ENCODE measurements at regions not wholly inside any gene's neighbourhood (a gene's known extent, or its start where the extent isn't known, plus 50 kb on each side); places are given as distances from the start of the nearest gene placed in this dataset.
A peak's percentile ranks its signal among the peaks of the same experiment; 100 is the strongest.
"Not testable (repeated sequence)": the region's sequence is repeated elsewhere in the genome, so short reads cannot be mapped to it uniquely, and the experiment has no call there.

DNA sequence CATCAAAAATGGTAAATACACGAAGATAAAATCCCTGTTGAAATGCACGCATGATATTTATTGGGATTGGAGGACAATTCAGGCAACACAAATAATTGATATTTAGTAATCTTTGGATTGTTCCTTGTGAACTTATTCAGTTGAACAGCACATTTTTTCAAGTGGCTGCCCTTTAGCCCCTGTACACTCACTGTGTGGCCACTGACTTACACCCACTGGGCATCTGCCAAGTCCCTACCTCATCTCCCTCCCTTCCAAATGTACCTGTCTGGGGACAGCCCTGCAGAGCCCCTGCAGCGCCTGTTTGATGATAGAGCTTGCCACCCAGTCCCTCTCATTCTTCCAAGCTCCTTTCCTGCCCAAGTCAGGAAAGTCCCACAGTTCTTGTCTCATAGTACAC lies 154.3 kb downstream of the GLUL start:
- no peak for DNase-seq (ENCODE audit: insufficient read length, low spot score)
- no peak for FAIRE-seq
- TF ChIP-seq SPI1 (IDR thresholded peaks at IDR 0.05; ENCODE audit: low read depth, low read length) (no peak), POLR2A (IDR thresholded peaks at IDR 0.05; ENCODE audit: low read depth, low read length) (no peak), POLR2AphosphoS5 (IDR thresholded peaks at IDR 0.05; ENCODE audit: low read depth, low read length) (no peak), TAF1 (IDR thresholded peaks at IDR 0.05; ENCODE audit: low read depth, low read length) (no peak), POU2F2 (IDR thresholded peaks at IDR 0.05; ENCODE audit: low read depth, low read length) (no peak), PAX5 (IDR thresholded peaks at IDR 0.05; ENCODE audit: insufficient read depth, low read length, severe bottlenecking) (no peak)

DNA sequence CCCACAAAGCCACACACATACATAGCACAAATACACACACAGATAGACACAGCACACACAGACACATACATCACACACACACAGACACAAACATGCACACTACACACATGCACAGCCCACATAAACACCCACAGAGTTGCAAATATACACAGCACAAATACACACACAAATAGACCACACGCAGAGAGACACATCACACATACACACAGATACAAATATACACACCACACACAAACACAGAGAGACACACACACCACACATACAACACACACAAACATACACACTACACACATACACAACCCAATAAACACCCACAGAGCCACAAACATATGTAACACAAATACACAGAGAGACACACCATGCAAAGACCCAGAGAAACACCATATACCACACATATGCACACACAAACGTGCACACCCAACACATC lies 154.9 kb downstream of the GLUL start:
- peak; percentile 41 for FAIRE-seq
- DNase-seq (ENCODE audit: insufficient read length, low spot score) = no peak
- TF ChIP-seq POLR2A (IDR thresholded peaks at IDR 0.05; ENCODE audit: low read depth, low read length) (no peak), POU2F2 (IDR thresholded peaks at IDR 0.05; ENCODE audit: low read depth, low read length) (no peak), POLR2AphosphoS5 (IDR thresholded peaks at IDR 0.05; ENCODE audit: low read depth, low read length) (no peak)

DNA sequence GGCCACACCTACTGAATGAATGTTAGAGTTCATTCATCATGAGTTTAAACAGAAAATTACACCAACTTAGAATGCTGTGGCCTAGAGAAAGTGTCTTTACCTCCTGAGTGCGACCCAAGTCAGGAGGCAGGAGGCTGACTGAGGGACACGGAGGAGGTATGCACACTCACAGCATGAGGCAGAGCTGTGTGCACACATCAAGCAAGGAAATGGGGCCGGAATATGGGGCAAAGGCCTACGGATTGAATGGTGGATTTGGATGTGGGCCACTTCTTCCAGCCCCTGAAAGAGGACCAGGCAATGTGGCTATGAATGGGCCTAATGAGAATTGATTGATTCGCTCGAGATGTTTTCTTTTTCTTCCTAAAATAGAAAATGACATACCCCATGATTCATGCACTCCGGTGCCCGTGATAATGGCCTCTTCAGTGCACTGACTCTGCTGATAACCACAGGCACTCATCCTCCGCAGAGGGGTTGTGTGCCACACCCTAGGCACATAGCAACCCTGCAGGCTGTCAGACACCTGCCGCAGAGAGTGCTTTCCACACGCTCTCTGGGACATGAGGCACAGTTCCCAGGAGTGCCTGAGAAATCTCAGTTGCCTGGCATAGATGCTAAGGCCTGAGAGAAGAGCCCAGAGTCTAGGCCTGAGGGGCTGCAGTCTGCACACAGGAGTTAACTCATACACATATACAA lies 155.5 kb downstream of the GLUL start:
- no peak for FAIRE-seq

DNA sequence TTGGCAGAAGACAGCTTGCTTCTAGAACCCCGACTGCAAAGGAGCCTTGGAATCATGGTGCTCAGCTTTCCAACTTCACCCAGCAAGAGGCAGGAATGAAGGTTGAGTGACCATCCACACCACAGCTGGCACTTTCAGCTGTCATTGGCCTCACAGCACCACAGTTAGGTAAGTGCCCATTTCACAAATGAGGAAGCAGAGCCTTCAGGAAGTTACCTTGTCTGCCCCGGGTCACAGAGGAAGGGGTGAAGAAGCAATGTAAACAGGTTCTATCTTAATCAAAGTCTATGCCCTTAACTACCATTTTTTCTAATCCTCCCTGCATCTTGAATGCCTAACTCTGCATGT lies 156.0 kb downstream of the GLUL start:
- DNase-seq (ENCODE audit: insufficient read length, low spot score) (no peak), FAIRE-seq (no peak)
- TF ChIP-seq SPI1 (IDR thresholded peaks at IDR 0.05; ENCODE audit: low read depth, low read length) = no peak
- TF ChIP-seq POU2F2 (IDR thresholded peaks at IDR 0.05; ENCODE audit: low read depth, low read length) = no peak
- TF ChIP-seq PAX5 (IDR thresholded peaks at IDR 0.05; ENCODE audit: insufficient read depth, low read length, severe bottlenecking) = no peak
- TF ChIP-seq POLR2AphosphoS5 (IDR thresholded peaks at IDR 0.05; ENCODE audit: low read depth, low read length) = no peak
- no peak for TF ChIP-seq TAF1 (IDR thresholded peaks at IDR 0.05; ENCODE audit: low read depth, low read length)
- TF ChIP-seq POLR2A (IDR thresholded peaks at IDR 0.05; ENCODE audit: low read depth, low read length) = no peak

More for the DNA sequence above, 155.5 kb downstream of the GLUL start:
- TF ChIP-seq TAF1 (IDR thresholded peaks at IDR 0.05; ENCODE audit: low read depth, low read length) (no peak), POLR2A (IDR thresholded peaks at IDR 0.05; ENCODE audit: low read depth, low read length) (no peak), POU2F2 (IDR thresholded peaks at IDR 0.05; ENCODE audit: low read depth, low read length) (no peak), POLR2AphosphoS5 (IDR thresholded peaks at IDR 0.05; ENCODE audit: low read depth, low read length) (no peak), SPI1 (IDR thresholded peaks at IDR 0.05; ENCODE audit: low read depth, low read length) (no peak), PAX5 (IDR thresholded peaks at IDR 0.05; ENCODE audit: insufficient read depth, low read length, severe bottlenecking) (no peak)
- no peak for DNase-seq (ENCODE audit: insufficient read length, low spot score)

DNA sequence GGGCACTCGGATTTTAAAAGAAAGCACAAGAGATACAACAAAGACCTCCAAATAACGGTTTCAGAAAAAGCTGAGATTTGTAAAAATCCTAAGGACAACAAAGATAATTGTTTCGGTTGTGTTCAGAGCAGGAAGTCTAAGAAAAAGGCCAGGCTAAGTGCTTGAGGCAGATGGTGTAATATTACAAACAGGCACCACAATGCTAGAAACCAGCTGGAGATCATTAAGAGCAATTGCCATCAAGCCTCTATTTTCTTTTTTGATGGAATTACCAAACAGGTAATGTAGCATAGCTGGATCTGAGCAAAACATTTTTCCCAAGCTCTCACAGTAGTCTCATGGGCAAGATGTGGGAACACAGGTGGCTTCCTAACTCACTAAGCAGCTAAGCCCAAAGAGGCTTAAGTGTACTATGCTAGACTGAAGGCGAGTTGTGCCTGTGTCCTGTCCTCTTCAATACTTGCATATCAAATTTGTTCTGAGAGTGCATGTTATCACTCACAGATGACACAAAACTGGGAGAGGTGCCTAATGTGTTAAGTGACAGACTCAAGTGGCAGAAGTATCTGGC lies 161.6 kb downstream of the GLUL start:
- FAIRE-seq (no peak), DNase-seq (ENCODE audit: insufficient read length, low spot score) (no peak)
- TF ChIP-seq POLR2A (IDR thresholded peaks at IDR 0.05; ENCODE audit: low read depth, low read length) (no peak), POLR2AphosphoS5 (IDR thresholded peaks at IDR 0.05; ENCODE audit: low read depth, low read length) (no peak), PAX5 (IDR thresholded peaks at IDR 0.05; ENCODE audit: insufficient read depth, low read length, severe bottlenecking) (no peak), TAF1 (IDR thresholded peaks at IDR 0.05; ENCODE audit: low read depth, low read length) (no peak), POU2F2 (IDR thresholded peaks at IDR 0.05; ENCODE audit: low read depth, low read length) (no peak), SPI1 (IDR thresholded peaks at IDR 0.05; ENCODE audit: low read depth, low read length) (no peak)

DNA sequence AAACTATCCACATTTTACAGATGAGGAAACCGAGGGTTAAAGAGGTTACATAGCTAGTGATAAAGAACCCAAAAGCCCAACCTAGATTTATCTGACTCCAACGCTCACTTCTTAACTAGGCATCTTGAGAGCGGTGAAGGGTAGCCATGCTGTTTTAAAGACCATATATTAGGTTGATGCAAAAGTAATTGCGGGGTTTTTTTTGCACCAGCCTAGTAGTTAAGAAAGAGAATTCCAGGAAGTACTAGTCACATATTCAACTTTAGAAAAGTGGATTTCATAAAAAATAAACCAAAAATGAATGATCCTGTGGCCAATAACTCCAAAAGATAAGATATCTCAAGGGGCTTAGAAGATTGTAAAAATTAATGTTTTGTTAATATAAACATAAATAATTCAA lies 162.1 kb downstream of the GLUL start:
- DNase-seq (ENCODE audit: insufficient read length, low spot score) = no peak
- no peak for FAIRE-seq
- TF ChIP-seq SPI1 (IDR thresholded peaks at IDR 0.05; ENCODE audit: low read depth, low read length) = no peak
- no peak for TF ChIP-seq POU2F2 (IDR thresholded peaks at IDR 0.05; ENCODE audit: low read depth, low read length)
- TF ChIP-seq POLR2A (IDR thresholded peaks at IDR 0.05; ENCODE audit: low read depth, low read length) = no peak
- TF ChIP-seq TAF1 (IDR thresholded peaks at IDR 0.05; ENCODE audit: low read depth, low read length) = no peak
- TF ChIP-seq PAX5 (IDR thresholded peaks at IDR 0.05; ENCODE audit: insufficient read depth, low read length, severe bottlenecking) = no peak
- no peak for TF ChIP-seq POLR2AphosphoS5 (IDR thresholded peaks at IDR 0.05; ENCODE audit: low read depth, low read length)

DNA sequence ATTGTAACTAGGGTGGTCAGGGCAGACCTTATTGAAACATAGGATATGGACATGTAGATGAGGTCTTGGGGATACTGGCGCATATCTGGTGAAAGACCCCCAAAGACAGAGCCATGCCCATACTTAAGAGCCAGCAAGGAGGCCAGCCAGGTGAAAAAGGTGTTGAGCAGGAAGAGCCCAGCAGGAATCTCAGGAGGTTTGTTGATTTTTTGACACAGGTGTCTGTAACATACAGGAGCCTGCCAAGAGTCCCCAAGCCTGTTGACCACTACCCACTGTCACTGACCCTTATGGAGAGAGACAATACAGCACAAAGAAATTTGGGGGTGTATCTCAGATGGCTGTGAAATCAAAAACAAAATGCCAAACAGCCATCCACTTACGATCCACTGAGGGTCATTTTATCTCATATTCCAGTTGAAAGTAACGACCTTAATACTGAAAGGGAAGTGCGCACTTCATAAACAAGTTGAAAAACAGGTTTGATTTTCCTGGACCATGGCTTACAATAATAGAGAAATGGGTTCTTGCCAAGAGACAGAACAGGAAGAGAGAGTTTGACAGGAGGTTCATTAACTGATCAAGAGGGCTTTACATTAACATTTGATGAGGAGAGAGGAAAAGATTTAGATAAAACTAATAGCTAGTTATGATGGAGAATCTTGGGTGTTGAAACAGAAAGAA lies 163.6 kb downstream of the GLUL start:
- TF ChIP-seq POLR2AphosphoS5 (IDR thresholded peaks at IDR 0.05; ENCODE audit: low read depth, low read length) (no peak), TAF1 (IDR thresholded peaks at IDR 0.05; ENCODE audit: low read depth, low read length) (no peak)

DNA sequence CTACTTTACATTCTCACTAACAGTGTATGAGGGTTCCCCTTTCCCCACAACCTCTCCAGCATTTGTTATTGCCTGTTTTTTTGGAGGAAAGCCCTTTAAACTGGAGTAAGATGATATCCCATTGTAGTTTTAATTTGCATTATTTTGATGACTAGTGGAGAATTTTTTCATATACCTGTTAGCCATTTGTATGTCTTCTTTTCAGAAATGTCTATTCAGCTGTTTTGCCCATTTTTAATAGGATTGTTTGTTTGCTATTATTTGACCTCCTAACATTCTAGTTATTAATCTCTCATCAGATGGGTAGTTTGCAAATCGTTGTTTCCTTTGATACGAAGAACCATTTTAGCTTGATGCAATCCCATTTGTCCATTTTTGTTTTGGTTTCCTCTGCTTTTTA lies 165.0 kb downstream of the GLUL start:
- FAIRE-seq = no peak

More for the DNA sequence above, 163.6 kb downstream of the GLUL start:
- DNase-seq (ENCODE audit: insufficient read length, low spot score) = no peak
- no peak for FAIRE-seq

DNA sequence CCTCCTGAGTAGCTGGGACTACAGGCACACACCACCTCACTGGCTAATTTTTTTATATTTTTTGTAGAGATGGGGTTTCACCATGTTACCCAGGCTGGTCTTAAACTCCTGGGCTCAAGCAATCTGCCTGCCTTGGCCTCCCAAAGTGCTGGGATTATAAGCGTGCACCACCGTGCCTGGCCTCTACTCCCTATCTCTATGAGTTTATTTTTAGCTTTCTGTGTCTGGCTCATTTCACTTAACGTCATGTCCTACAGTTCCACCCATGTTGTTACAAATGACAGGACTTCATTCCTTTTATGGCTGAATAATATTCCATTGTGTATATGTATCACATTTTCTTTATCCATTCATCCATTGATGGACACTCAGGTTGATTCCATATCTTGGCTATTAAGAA lies 164.2 kb upstream of the ZNF648 start:
- FAIRE-seq; DNase-seq (ENCODE audit: insufficient read length, low spot score): not testable (repeated sequence)

More for the DNA sequence above, 165.0 kb downstream of the GLUL start:
- DNase-seq (ENCODE audit: insufficient read length, low spot score) = no peak
- TF ChIP-seq TAF1 (IDR thresholded peaks at IDR 0.05; ENCODE audit: low read depth, low read length) = no peak
- no peak for TF ChIP-seq POLR2A (IDR thresholded peaks at IDR 0.05; ENCODE audit: low read depth, low read length)
- TF ChIP-seq POU2F2 (IDR thresholded peaks at IDR 0.05; ENCODE audit: low read depth, low read length) = no peak
- TF ChIP-seq SPI1 (IDR thresholded peaks at IDR 0.05; ENCODE audit: low read depth, low read length) = no peak
- no peak for TF ChIP-seq PAX5 (IDR thresholded peaks at IDR 0.05; ENCODE audit: insufficient read depth, low read length, severe bottlenecking)
- TF ChIP-seq POLR2AphosphoS5 (IDR thresholded peaks at IDR 0.05; ENCODE audit: low read depth, low read length) = no peak

DNA sequence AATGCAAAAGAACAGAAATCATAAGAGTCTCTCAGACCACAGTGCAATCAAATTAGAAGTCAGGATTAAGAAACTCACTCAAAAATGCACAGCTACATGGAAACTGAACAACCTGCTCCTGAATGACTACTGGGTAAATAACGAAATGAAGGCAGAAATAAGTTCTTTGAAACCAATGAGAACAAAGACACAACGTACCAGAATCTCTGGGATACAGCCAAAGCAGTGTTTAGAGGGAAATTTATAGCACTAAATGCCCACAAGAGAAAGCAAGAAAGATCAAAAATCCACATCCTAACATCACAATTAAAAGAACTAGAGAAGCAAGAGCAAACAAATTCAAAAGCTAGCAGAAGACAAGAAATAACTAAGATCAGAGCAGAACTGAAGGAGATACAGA lies 160.5 kb upstream of the ZNF648 start:
- DNase-seq (ENCODE audit: insufficient read length, low spot score); FAIRE-seq: not testable (repeated sequence)

DNA sequence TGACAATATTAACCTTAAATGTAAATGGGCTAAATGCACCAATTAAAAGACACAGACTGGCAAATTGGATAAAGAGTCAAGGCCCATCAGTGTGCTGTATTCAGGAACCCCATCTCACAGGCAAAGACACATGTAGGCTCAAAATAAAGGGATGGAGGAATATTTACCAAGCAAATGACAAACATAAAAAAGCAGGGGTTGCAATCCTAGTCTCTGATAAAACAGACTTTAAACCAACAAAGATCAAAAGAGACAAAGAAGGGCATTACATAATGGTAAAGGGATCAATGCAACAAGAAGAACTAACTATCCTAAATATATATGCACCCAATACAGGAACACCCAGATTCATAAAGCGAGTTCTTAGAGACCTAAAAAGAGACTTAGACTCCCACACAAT lies 159.9 kb upstream of the ZNF648 start:
- not testable (repeated sequence) for FAIRE-seq; DNase-seq (ENCODE audit: insufficient read length, low spot score)
